ENCODE measurements at regions not wholly inside any gene's neighbourhood (a gene's known extent, or its start where the extent isn't known, plus 50 kb on each side); places are given as distances from the start of the nearest gene placed in this dataset.
A peak's percentile ranks its signal among the peaks of the same experiment; 100 is the strongest.

DNA sequence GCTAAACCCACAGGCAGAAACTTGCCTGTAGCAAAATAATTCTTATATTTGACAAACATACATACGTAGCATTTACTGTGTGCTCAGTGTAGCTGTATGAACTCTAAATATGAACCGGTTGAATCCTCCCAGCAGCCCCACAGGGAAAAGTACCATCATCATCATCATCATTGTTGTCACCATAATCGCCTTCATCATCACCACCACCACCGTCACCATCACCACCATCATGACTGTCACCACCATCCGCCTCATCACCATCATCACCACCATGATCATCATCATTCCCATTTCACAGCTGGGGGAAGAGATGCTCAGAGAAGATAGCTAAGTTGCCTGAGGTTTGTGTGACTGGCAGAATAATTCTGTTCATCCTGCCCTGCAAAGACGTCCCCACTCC is 81.7 kb downstream of the IRF8 start:
- H3K27me3 ChIP-seq (replicated peaks in 2 of 5; ENCODE audit: control insufficient read depth in 4 of 5, insufficient read depth in 5 of 5, low read length in 4 of 5), result peaks cover 0 to 94% (median 15%) of the 10 kb centered on the region in 5 experiments
- no peak overlapping the region for H3K27ac ChIP-seq (ENCODE audit: insufficient read depth in 1 of 2, low read depth in 1 of 2, low read length in 2 of 2, poor library complexity in 1 of 2, severe bottlenecking in 2 of 2)
- ChIA-PET POLR2A (no interaction called here), CTCF (interaction anchor here (0.9 to 3.2 kb wide), 5 partner anchors 17 to 161 kb away, joined by 3 to 20 read pairs (median 4); no protein-coding TSS in a partner anchor)
- H3K4me1 ChIP-seq (ENCODE audit: control extremely low read depth in 1 of 4, control insufficient read depth in 4 of 4, insufficient read depth in 4 of 4, low read length in 3 of 4), result peaks cover 9 to 57% (median 37%) of the 10 kb centered on the region in 4 experiments
- DNase-seq, result no peak
- 94% methylated on average over 5 of the region's 6 CpGs for WGBS (ENCODE audit: insufficient coverage)
- H3K36me3 ChIP-seq (ENCODE audit: control insufficient read depth in 4 of 4, insufficient read depth in 4 of 4, low read length in 3 of 4), result no peaks in the 10 kb centered on the region
- no peaks in the 10 kb centered on the region for H3K9me3 ChIP-seq (ENCODE audit: control extremely low read depth in 1 of 5, control insufficient read depth in 4 of 5, insufficient read depth in 2 of 5, low read depth in 1 of 5, low read length in 4 of 5)
- H3K4me3 ChIP-seq (ENCODE audit: control insufficient read depth in 1 of 7, extremely low read depth in 1 of 7, insufficient read depth in 4 of 7, low read depth in 2 of 7, low read length in 6 of 7), result no peak overlapping the region

DNA sequence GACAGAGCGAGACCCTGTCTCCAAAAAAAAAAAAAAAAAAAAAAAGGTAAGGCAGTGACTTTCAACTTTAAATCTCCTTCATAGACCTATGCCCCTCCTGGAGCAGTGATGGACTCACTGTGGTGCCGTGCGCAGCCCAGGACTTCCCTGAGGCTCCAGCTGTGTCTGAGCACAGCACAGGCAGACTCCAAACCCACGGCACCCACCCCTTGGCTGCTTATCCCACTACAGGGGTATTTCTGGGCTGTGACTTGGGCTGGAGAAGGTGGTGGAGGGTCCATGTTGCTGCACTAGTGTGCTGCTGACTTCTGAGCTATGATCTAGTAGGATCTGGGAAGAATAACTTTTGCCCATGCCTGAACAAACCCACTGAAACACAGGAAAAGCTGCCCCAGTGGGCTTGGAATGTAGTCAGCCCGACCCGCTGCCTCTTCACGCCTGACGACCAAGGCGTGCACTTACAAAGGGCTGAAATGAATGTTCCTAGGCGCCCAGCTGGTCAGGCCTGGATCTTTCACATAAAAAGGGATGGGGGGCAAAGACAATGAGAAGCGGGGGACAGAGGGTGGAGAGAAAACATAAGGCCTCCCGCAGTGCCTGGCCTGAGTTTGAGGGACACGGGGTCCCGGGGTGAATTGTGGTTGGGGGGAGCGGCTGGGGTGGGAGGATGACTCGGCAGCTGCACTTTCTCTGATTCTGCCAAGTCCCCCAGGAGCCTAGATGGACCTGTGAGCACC is 83.0 kb downstream of the IRF8 start:
- Histone ChIP-seq H3K27me3 (replicated peaks in 2 of 5; ENCODE audit: control insufficient read depth in 4 of 5, insufficient read depth in 5 of 5, low read length in 4 of 5) (peaks cover 0 to 95% (median 15%) of the 10 kb centered on the region in 5 experiments), H3K4me3 (ENCODE audit: control insufficient read depth in 1 of 7, extremely low read depth in 1 of 7, insufficient read depth in 4 of 7, low read depth in 2 of 7, low read length in 6 of 7) (peak overlapping the region in 1 of 7 experiments; percentile 8), H3K4me1 (ENCODE audit: control extremely low read depth in 1 of 4, control insufficient read depth in 4 of 4, insufficient read depth in 4 of 4, low read length in 3 of 4) (peaks cover 9 to 59% (median 38%) of the 10 kb centered on the region in 4 experiments), H3K36me3 (ENCODE audit: control insufficient read depth in 4 of 4, insufficient read depth in 4 of 4, low read length in 3 of 4) (no peaks in the 10 kb centered on the region), H3K27ac (ENCODE audit: insufficient read depth in 1 of 2, low read depth in 1 of 2, low read length in 2 of 2, poor library complexity in 1 of 2, severe bottlenecking in 2 of 2) (no peak overlapping the region), H3K9me3 (ENCODE audit: control extremely low read depth in 1 of 5, control insufficient read depth in 4 of 5, insufficient read depth in 2 of 5, low read depth in 1 of 5, low read length in 4 of 5) (no peaks in the 10 kb centered on the region)
- POLR2A ChIA-PET, result no interaction called here
- DNase-seq, result no peak
- WGBS (ENCODE audit: insufficient coverage), result 65% methylated on average over 15 of the region's 16 CpGs
- CTCF ChIA-PET, result interaction anchor here (0.9 to 3.2 kb wide), 2 partner anchors 160 to 163 kb away, joined by 3 to 20 read pairs; no protein-coding TSS in a partner anchor

DNA sequence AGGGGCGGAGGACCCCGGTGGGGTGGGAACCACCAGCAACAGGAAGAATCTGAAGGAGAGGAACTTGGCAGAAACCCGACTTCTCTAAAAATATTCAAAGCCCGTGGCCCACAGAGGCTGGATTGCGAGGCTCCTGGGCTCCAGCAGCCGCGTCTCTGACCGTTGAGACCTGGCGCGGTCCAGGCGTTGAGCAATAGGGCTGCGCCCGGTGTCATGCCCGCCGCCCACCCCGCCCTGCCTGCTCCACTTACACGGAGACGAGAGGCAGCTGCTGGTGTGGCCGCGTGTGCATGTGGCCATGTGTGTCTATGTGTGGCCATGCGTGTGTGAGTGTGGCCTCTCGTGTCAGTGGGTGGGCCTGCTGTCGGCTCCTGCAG is 83.6 kb downstream of the IRF8 start:
- peaks cover 0 to 94% (median 15%) of the 10 kb centered on the region in 5 experiments for H3K27me3 ChIP-seq (replicated peaks in 2 of 5; ENCODE audit: control insufficient read depth in 4 of 5, insufficient read depth in 5 of 5, low read length in 4 of 5)
- peak overlapping the region in 1 of 7 experiments; percentile 8 for H3K4me3 ChIP-seq (ENCODE audit: control insufficient read depth in 1 of 7, extremely low read depth in 1 of 7, insufficient read depth in 4 of 7, low read depth in 2 of 7, low read length in 6 of 7)
- CTCF ChIA-PET, result interaction anchor here (0.9 to 3.2 kb wide), 2 partner anchors 161 to 163 kb away, joined by 3 to 20 read pairs; no protein-coding TSS in a partner anchor
- peaks cover 9 to 63% (median 40%) of the 10 kb centered on the region in 4 experiments for H3K4me1 ChIP-seq (ENCODE audit: control extremely low read depth in 1 of 4, control insufficient read depth in 4 of 4, insufficient read depth in 4 of 4, low read length in 3 of 4)
- H3K36me3 ChIP-seq (ENCODE audit: control insufficient read depth in 4 of 4, insufficient read depth in 4 of 4, low read length in 3 of 4), result no peaks in the 10 kb centered on the region
- WGBS (ENCODE audit: insufficient coverage), result 22% methylated on average over 12 of the region's 23 CpGs
- DNase-seq, result peak; percentile 22 to 71 (median 65)
- H3K27ac ChIP-seq (ENCODE audit: insufficient read depth in 1 of 2, low read depth in 1 of 2, low read length in 2 of 2, poor library complexity in 1 of 2, severe bottlenecking in 2 of 2), result no peak overlapping the region
- POLR2A ChIA-PET, result no interaction called here
- no peaks in the 10 kb centered on the region for H3K9me3 ChIP-seq (ENCODE audit: control extremely low read depth in 1 of 5, control insufficient read depth in 4 of 5, insufficient read depth in 2 of 5, low read depth in 1 of 5, low read length in 4 of 5)

GRCh38 chr16:85983064-85983463 is 84.1 kb downstream of the IRF8 start:
- H3K27ac ChIP-seq (ENCODE audit: insufficient read depth in 1 of 2, low read depth in 1 of 2, low read length in 2 of 2, poor library complexity in 1 of 2, severe bottlenecking in 2 of 2), result no peak overlapping the region
- DNase-seq, result no peak
- ChIA-PET POLR2A (no interaction called here), CTCF (interaction anchor here (0.7 to 11.0 kb wide), 5 partner anchors 24 to 164 kb away, joined by 3 to 210 read pairs (median 3); no protein-coding TSS in a partner anchor)
- WGBS (ENCODE audit: insufficient coverage), result 98% methylated on average over 11 of the region's 12 CpGs
- peak overlapping the region in 1 of 7 experiments; percentile 8 for H3K4me3 ChIP-seq (ENCODE audit: control insufficient read depth in 1 of 7, extremely low read depth in 1 of 7, insufficient read depth in 4 of 7, low read depth in 2 of 7, low read length in 6 of 7)
- H3K27me3 ChIP-seq (replicated peaks in 2 of 5; ENCODE audit: control insufficient read depth in 4 of 5, insufficient read depth in 5 of 5, low read length in 4 of 5), result peaks cover 0 to 96% (median 17%) of the 10 kb centered on the region in 5 experiments
- no peaks in the 10 kb centered on the region for H3K9me3 ChIP-seq (ENCODE audit: control extremely low read depth in 1 of 5, control insufficient read depth in 4 of 5, insufficient read depth in 2 of 5, low read depth in 1 of 5, low read length in 4 of 5)
- H3K36me3 ChIP-seq (ENCODE audit: control insufficient read depth in 4 of 4, insufficient read depth in 4 of 4, low read length in 3 of 4), result no peaks in the 10 kb centered on the region
- H3K4me1 ChIP-seq (ENCODE audit: control extremely low read depth in 1 of 4, control insufficient read depth in 4 of 4, insufficient read depth in 4 of 4, low read length in 3 of 4), result peaks cover 9 to 58% (median 40%) of the 10 kb centered on the region in 4 experiments

GRCh38 chr16:85983606-85984230 is 84.8 kb downstream of the IRF8 start:
- no peaks in the 10 kb centered on the region for H3K9me3 ChIP-seq (ENCODE audit: control extremely low read depth in 1 of 5, control insufficient read depth in 4 of 5, insufficient read depth in 2 of 5, low read depth in 1 of 5, low read length in 4 of 5)
- H3K4me3 ChIP-seq (ENCODE audit: control insufficient read depth in 1 of 7, extremely low read depth in 1 of 7, insufficient read depth in 4 of 7, low read depth in 2 of 7, low read length in 6 of 7), result no peak overlapping the region
- POLR2A ChIA-PET, result interaction anchor here (0.6 kb wide), 1 partner anchor 48 kb away, joined by 3 read pairs; no protein-coding TSS in a partner anchor
- H3K27me3 ChIP-seq (replicated peaks in 2 of 5; ENCODE audit: control insufficient read depth in 4 of 5, insufficient read depth in 5 of 5, low read length in 4 of 5), result peaks cover 0 to 96% (median 20%) of the 10 kb centered on the region in 5 experiments
- peaks cover 9 to 51% (median 38%) of the 10 kb centered on the region in 4 experiments for H3K4me1 ChIP-seq (ENCODE audit: control extremely low read depth in 1 of 4, control insufficient read depth in 4 of 4, insufficient read depth in 4 of 4, low read length in 3 of 4)
- no peaks in the 10 kb centered on the region for H3K36me3 ChIP-seq (ENCODE audit: control insufficient read depth in 4 of 4, insufficient read depth in 4 of 4, low read length in 3 of 4)
- CTCF ChIA-PET, result interaction anchor here (0.7 to 11.0 kb wide), 6 partner anchors 23 to 164 kb away, joined by 3 to 210 read pairs (median 3); no protein-coding TSS in a partner anchor
- H3K27ac ChIP-seq (ENCODE audit: insufficient read depth in 1 of 2, low read depth in 1 of 2, low read length in 2 of 2, poor library complexity in 1 of 2, severe bottlenecking in 2 of 2), result no peak overlapping the region
- peak in 2 of 3 donors; percentile 38 to 42 for DNase-seq
- 42% methylated on average over 17 of the region's 20 CpGs for WGBS (ENCODE audit: insufficient coverage)

GRCh38 chr16:85984231-85984880 is 85.4 kb downstream of the IRF8 start:
- no peak for DNase-seq
- no peaks in the 10 kb centered on the region for H3K36me3 ChIP-seq (ENCODE audit: control insufficient read depth in 4 of 4, insufficient read depth in 4 of 4, low read length in 3 of 4)
- peaks cover 0 to 96% (median 21%) of the 10 kb centered on the region in 5 experiments for H3K27me3 ChIP-seq (replicated peaks in 2 of 5; ENCODE audit: control insufficient read depth in 4 of 5, insufficient read depth in 5 of 5, low read length in 4 of 5)
- no peak overlapping the region for H3K27ac ChIP-seq (ENCODE audit: insufficient read depth in 1 of 2, low read depth in 1 of 2, low read length in 2 of 2, poor library complexity in 1 of 2, severe bottlenecking in 2 of 2)
- H3K4me3 ChIP-seq (ENCODE audit: control insufficient read depth in 1 of 7, extremely low read depth in 1 of 7, insufficient read depth in 4 of 7, low read depth in 2 of 7, low read length in 6 of 7), result no peak overlapping the region
- H3K4me1 ChIP-seq (ENCODE audit: control extremely low read depth in 1 of 4, control insufficient read depth in 4 of 4, insufficient read depth in 4 of 4, low read length in 3 of 4), result peaks cover 9 to 45% (median 36%) of the 10 kb centered on the region in 4 experiments
- CTCF ChIA-PET, result interaction anchor here (0.7 to 11.0 kb wide), 5 partner anchors 9 to 184 kb away, joined by 3 to 210 read pairs (median 4); no protein-coding TSS in a partner anchor
- POLR2A ChIA-PET, result no interaction called here
- no peaks in the 10 kb centered on the region for H3K9me3 ChIP-seq (ENCODE audit: control extremely low read depth in 1 of 5, control insufficient read depth in 4 of 5, insufficient read depth in 2 of 5, low read depth in 1 of 5, low read length in 4 of 5)
- 62% methylated on average over 11 of the region's 14 CpGs for WGBS (ENCODE audit: insufficient coverage)
